Cardiac muscle cell (in vitro differentiated cells and primary cell): ENCODE measurements at regions not wholly inside any gene's neighbourhood (a gene's known extent, or its start where the extent isn't known, plus 50 kb on each side); places are given as distances from the start of the nearest gene placed in this dataset.

Experiments used
- DNase-seq, 2 donors: peaks; one replicate each; pipeline versions ENCODE4 v3.0.0 to v3.0.0-alpha.2; 2010 to 2017; ENCODE audit warnings: low read depth in 1 of 2, low spot score in 1 of 2
- H3K27ac ChIP-seq: fragments of 200-600 bp; sonication (generic); 2 replicates; pipeline ENCODE4 v1.5.1; 2016
- H3K27me3 ChIP-seq: fragments of 200-600 bp; sonication (generic); 2 replicates; pipeline ENCODE4 v1.6.0; 2016; ENCODE audit warnings: control low read depth
- H3K36me3 ChIP-seq: fragments of 200-600 bp; sonication (generic); 2 replicates; pipeline ENCODE4 v1.5.1; 2016; ENCODE audit warnings: control low read depth
- H3K4me1 ChIP-seq: fragments of 200-600 bp; sonication (generic); 2 replicates; pipeline ENCODE4 v1.8.1; 2017; ENCODE audit warnings: low read depth, mild to moderate bottlenecking, mixed run types
- H3K4me3 ChIP-seq: fragments of 200-600 bp; sonication (generic); 2 replicates; pipeline ENCODE4 v1.5.1; 2016; ENCODE audit warnings: mild to moderate bottlenecking
- H3K9me3 ChIP-seq: fragments of 200-600 bp; sonication (generic); 2 replicates; pipeline ENCODE4 v1.5.1; 2017; ENCODE audit warnings: low read depth, mild to moderate bottlenecking, control low read depth
- CTCF ChIP-seq: IDR thresholded peaks from 2 replicates; pipeline ENCODE4 v1.5.1; 2012; ENCODE audit warnings: low read depth, mild to moderate bottlenecking, low read length

- H3K27me3 ChIP-seq = no peaks in the 10 kb centered on the region
- no peaks in the 10 kb centered on the region for H3K36me3 ChIP-seq
- H3K4me1 ChIP-seq = no peaks in the 10 kb centered on the region
- no peaks in the 10 kb centered on the region for H3K9me3 ChIP-seq
- DNase-seq = no peak
- TF ChIP-seq CTCF = no peak
- H3K4me3 ChIP-seq = no peak overlapping the region
- H3K27ac ChIP-seq = no peak overlapping the region
Observed at GRCh38 chr4:124887739-124888138, 175.2 kb upstream of the ANKRD50 start.

GRCh38 chr4:124884316-124884715 lies 171.8 kb upstream of the ANKRD50 start:
- H3K4me3 ChIP-seq = no peak overlapping the region
- H3K27me3 ChIP-seq = no peaks in the 10 kb centered on the region
- TF ChIP-seq CTCF = no peak
- DNase-seq = no peak
- H3K27ac ChIP-seq = no peak overlapping the region
- H3K9me3 ChIP-seq = no peaks in the 10 kb centered on the region
- H3K36me3 ChIP-seq = no peaks in the 10 kb centered on the region
- no peaks in the 10 kb centered on the region for H3K4me1 ChIP-seq

DNA sequence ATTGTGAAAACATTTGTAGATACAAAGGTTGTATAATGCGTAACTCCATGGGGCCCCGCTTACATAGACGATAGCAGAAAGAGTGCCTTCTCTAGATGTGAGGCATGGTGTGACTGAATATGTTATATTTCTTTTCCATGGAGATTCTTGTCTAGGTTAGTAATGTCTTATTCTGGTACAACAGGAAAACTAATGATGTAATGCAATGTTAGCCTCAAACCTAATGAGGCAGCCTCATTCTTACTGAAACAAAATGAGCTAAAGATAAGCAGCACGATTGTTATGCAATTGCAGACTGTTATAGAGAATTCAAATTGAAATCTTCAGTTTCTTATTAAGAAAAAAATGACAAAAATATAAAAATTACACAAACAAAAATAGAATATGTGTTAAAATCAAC lies 171.1 kb upstream of the ANKRD50 start:
- Histone ChIP-seq H3K27ac (no peak overlapping the region), H3K4me3 (no peak overlapping the region), H3K36me3 (no peaks in the 10 kb centered on the region), H3K4me1 (no peaks in the 10 kb centered on the region), H3K27me3 (no peaks in the 10 kb centered on the region), H3K9me3 (no peaks in the 10 kb centered on the region)
- peak in 1 of 2 donors; percentile 62 for DNase-seq
- TF ChIP-seq CTCF = no peak

GRCh38 chr4:124879195-124879594 lies 166.7 kb upstream of the ANKRD50 start:
- Histone ChIP-seq H3K27ac (no peak overlapping the region), H3K9me3 (no peaks in the 10 kb centered on the region), H3K27me3 (no peaks in the 10 kb centered on the region), H3K4me1 (no peaks in the 10 kb centered on the region), H3K4me3 (no peak overlapping the region), H3K36me3 (no peaks in the 10 kb centered on the region)
- DNase-seq = no peak
- TF ChIP-seq CTCF = no peak

DNA sequence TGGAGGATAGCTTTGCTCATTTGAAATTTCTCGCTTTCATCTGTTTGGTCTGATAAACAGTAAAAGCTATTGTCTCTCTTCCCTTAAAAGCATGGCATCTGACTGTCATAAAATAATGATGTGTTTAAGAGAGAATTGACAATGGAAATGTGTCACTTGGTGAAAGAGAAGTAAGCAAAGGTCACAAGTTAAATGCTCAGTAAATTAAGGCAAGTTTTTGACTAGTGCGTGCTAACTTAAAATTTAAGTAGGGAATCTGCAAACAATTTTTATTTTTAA lies 161.6 kb upstream of the ANKRD50 start:
- Histone ChIP-seq H3K36me3 (no peaks in the 10 kb centered on the region), H3K9me3 (no peaks in the 10 kb centered on the region), H3K4me3 (no peak overlapping the region), H3K27me3 (no peaks in the 10 kb centered on the region), H3K4me1 (no peaks in the 10 kb centered on the region), H3K27ac (no peak overlapping the region)
- DNase-seq = no peak
- TF ChIP-seq CTCF = no peak
